HCT116 (cell line): ENCODE measurements at regions not wholly inside any gene's neighbourhood (a gene's known extent, or its start where the extent isn't known, plus 50 kb on each side); places are given as distances from the start of the nearest gene placed in this dataset.

ENCODE experiments used
- ATAC-seq: fragments of 200-7000 bp; cut with Tn5 transposase; 2 replicates; pipeline ENCODE4 v1.9.1; 2020; ENCODE audit warnings: mild to moderate bottlenecking, moderate library complexity
- BruUV-seq: library from RNA; stranded (reverse); fragments of 400-500 nt; replicated peaks from 2 replicates; lab custom pipeline; 2021; lab: Mats Ljungman, UMichigan
- CTCF ChIA-PET: fragments of 300-600 bp; sonication (Branson Sonifier 250); formaldehyde crosslinking; loops from one replicate; lab custom pipeline; 2021; ENCODE audit warnings: antibody characterized with exemption; lab: Charles Lee
- POLR2A ChIA-PET: fragments of 300-600, 350-600 bp; sonication (Branson Sonifier 250); formaldehyde crosslinking; loops from one replicate; lab custom pipeline; 2021; ENCODE audit warnings: antibody characterized with exemption; lab: Charles Lee
- RAD21 ChIA-PET, 2 experiments: fragments of 300-600 bp; sonication (Branson Sonifier 250); formaldehyde crosslinking; loops; one replicate each; lab custom pipeline; 2023; ENCODE audit warnings: low total read pairs in 2 of 2; ENCODE audit not compliant: uncharacterized antibody in 2 of 2, unreplicated experiment in 2 of 2, low non-redundant PET in 1 of 2; lab: Charles Lee
- DNase-seq: peaks from one replicate; pipeline ENCODE4 v3.0.0-alpha.2; 2010; ENCODE audit warnings: low read depth, low spot score
- H2AFZ ChIP-seq: fragments of 200-600 bp; shearing (Covaris generic), sonication (generic); 2 replicates; pipeline ENCODE4 v1.6.1; 2017; ENCODE audit warnings: low read depth, mixed run types, mixed read lengths, antibody characterized with exemption, low read length; ENCODE audit not compliant: poor library complexity, severe bottlenecking
- H3K27ac ChIP-seq: 2 replicates; pipeline ENCODE4 v1.5.1; 2012; ENCODE audit warnings: low read depth, low read length
- H3K27me3 ChIP-seq: fragments of 200-600 bp; sonication (generic); 2 replicates; pipeline ENCODE4 v1.6.1; 2016; ENCODE audit warnings: mixed run types, low read length, mixed read lengths; ENCODE audit not compliant: insufficient read depth
- H3K36me3 ChIP-seq, 2 experiments: fragments of 200-500 bp in 1 of 2; fragments of 200-600 bp in 1 of 2; sonication (Bioruptor generic) in 1 of 2; sonication (generic) in 1 of 2; 2 replicates each; pipeline versions ENCODE4 v1.5.1 to v1.6.1; 2014 to 2016; ENCODE audit warnings: low read length in 2 of 2, inconsistent platforms in 1 of 2, mixed read lengths in 1 of 2, mixed run types in 1 of 2; ENCODE audit not compliant: insufficient read depth in 2 of 2, control insufficient read depth in 1 of 2
- H3K4me1 ChIP-seq, 2 experiments: fragments of 200-600 bp in 1 of 2; sonication (generic) in 1 of 2; 2 replicates each; pipeline versions ENCODE4 v1.5.1 to v1.6.1; 2012 to 2017; ENCODE audit warnings: low read length in 2 of 2, inconsistent platforms in 1 of 2, mild to moderate bottlenecking in 1 of 2, mixed read lengths in 1 of 2, mixed run types in 1 of 2, moderate library complexity in 1 of 2; ENCODE audit not compliant: insufficient read depth in 2 of 2, control insufficient read depth in 1 of 2
- H3K4me2 ChIP-seq: fragments of 200-600 bp; sonication (generic); 2 replicates; pipeline ENCODE4 v1.6.1; 2017; ENCODE audit warnings: mixed run types, low read length, mixed read lengths
- H3K4me3 ChIP-seq, 2 experiments: fragments of 200-600 bp in 1 of 2; sonication (generic) in 1 of 2; replicated peaks in 1 of 2; 2 replicates each; pipeline ENCODE4 v1.5.1; 2011 to 2016; ENCODE audit warnings: low read length in 2 of 2, control low read depth in 1 of 2, low read depth in 1 of 2, mild to moderate bottlenecking in 1 of 2, mixed read lengths in 1 of 2, mixed run types in 1 of 2
- H3K79me2 ChIP-seq: fragments of 200-600 bp; sonication (generic); 2 replicates; pipeline ENCODE4 v1.6.1; 2017; ENCODE audit warnings: mild to moderate bottlenecking, mixed run types, low read length, moderate library complexity, mixed read lengths; ENCODE audit not compliant: insufficient read depth
- H3K9ac ChIP-seq: fragments of 200-600 bp; sonication (generic); 2 replicates; pipeline ENCODE4 v1.6.1; 2016; ENCODE audit warnings: low read length, mixed read lengths
- H3K9me2 ChIP-seq: fragments of 200-600 bp; sonication (generic), shearing (Covaris generic); 2 replicates; pipeline ENCODE4 v1.6.1; 2017; ENCODE audit warnings: mixed run types, mild to moderate bottlenecking, moderate library complexity; ENCODE audit not compliant: insufficient read depth
- H3K9me3 ChIP-seq, 2 experiments: fragments of 200-500 bp in 1 of 2; fragments of 200-600 bp in 1 of 2; sonication (Bioruptor generic) in 1 of 2; sonication (generic) in 1 of 2; 2 replicates each; pipeline ENCODE4 v1.6.1; 2014 to 2017; ENCODE audit warnings: low read length in 2 of 2, mixed read lengths in 2 of 2, inconsistent platforms in 1 of 2, low read depth in 1 of 2, mild to moderate bottlenecking in 1 of 2, mixed run types in 1 of 2, moderate library complexity in 1 of 2; ENCODE audit not compliant: control insufficient read depth in 1 of 2, insufficient read depth in 1 of 2
- H4K20me1 ChIP-seq: fragments of 200-600 bp; sonication (generic), shearing (Covaris generic); 2 replicates; pipeline ENCODE4 v1.6.1; 2017; ENCODE audit warnings: mixed run types, mild to moderate bottlenecking, moderate library complexity; ENCODE audit not compliant: insufficient read depth
- CTCF ChIP-seq, 3 experiments: fragments of 200-600 bp in 1 of 3; sonication (generic) in 1 of 3; IDR thresholded peaks in 2 of 3; conservative IDR thresholded peaks in 1 of 3; 2 replicates each; pipeline ENCODE4 v1.5.1; 2012 to 2017; ENCODE audit warnings: low read depth in 2 of 3, low read length in 2 of 3, antibody characterized with exemption in 1 of 3, borderline replicate concordance in 1 of 3, control low read depth in 1 of 3, mild to moderate bottlenecking in 1 of 3, mixed read lengths in 1 of 3, mixed run types in 1 of 3, moderate library complexity in 1 of 3; ENCODE audit not compliant: insufficient read depth in 1 of 3
- ELF1 ChIP-seq: IDR thresholded peaks from 2 replicates; pipeline ENCODE4 v1.6.1; 2012; ENCODE audit warnings: low read depth, borderline replicate concordance
- JUND ChIP-seq: IDR thresholded peaks from 2 replicates; pipeline ENCODE4 v1.6.1; 2012
- POLR2AphosphoS5 ChIP-seq: IDR thresholded peaks from 2 replicates; pipeline ENCODE4 v1.6.1; 2011; ENCODE audit warnings: mild to moderate bottlenecking, low read depth, low read length, moderate library complexity
- REST ChIP-seq: IDR thresholded peaks from 2 replicates; pipeline ENCODE4 v1.6.1; 2012; ENCODE audit warnings: low read depth
- SIN3A ChIP-seq: IDR thresholded peaks from 2 replicates; pipeline ENCODE4 v1.6.1; 2012; ENCODE audit warnings: low read depth
- SRF ChIP-seq: IDR thresholded peaks from 2 replicates; pipeline ENCODE4 v1.6.1; 2012; ENCODE audit warnings: low read depth
- intact Hi-C: fragments of 100-400 bp; cut with micrococcal nuclease; formaldehyde crosslinking; loops from 2 replicates; pipeline ENCODE4 v1.10.0; 2022

GRCh38 chr21:35113064-35113463 lies 64.0 kb upstream of the RUNX1 start:
- ATAC-seq = no peak
- intact Hi-C loops = no loop called here
- DNase-seq = no peak

More at GRCh38 chr21:35113064-35113463, 64.0 kb upstream of the RUNX1 start:
- RAD21 ChIA-PET = interaction anchor here in 1 of 2 experiments (0.6 kb wide), 1 partner anchor 270 kb away, joined by 3 read pairs; no protein-coding TSS in a partner anchor
- no peak overlapping the region for H3K9ac ChIP-seq
- CTCF ChIA-PET = no interaction called here
- no peak for TF ChIP-seq SRF
- TF ChIP-seq REST = no peak
- TF ChIP-seq CTCF (IDR thresholded peaks at IDR 0.05 in 2 of 3, conservative IDR thresholded peaks at IDR 0.05 in 1 of 3; ENCODE audit: borderline replicate concordance in 1 of 3, insufficient read depth in 1 of 3, low read depth in 2 of 3, low read length in 2 of 3) = no peak
- TF ChIP-seq SIN3A = no peak
- TF ChIP-seq ELF1 = no peak
- TF ChIP-seq POLR2AphosphoS5 = no peak
- TF ChIP-seq JUND = no peak
- H3K36me3 ChIP-seq = no peaks in the 10 kb centered on the region
- H3K9me3 ChIP-seq = no peaks in the 10 kb centered on the region
- H2AFZ ChIP-seq = no peak overlapping the region
- H3K79me2 ChIP-seq = no peaks in the 10 kb centered on the region
- no peak overlapping the region for H3K4me3 ChIP-seq
- no peak overlapping the region for H3K27ac ChIP-seq
- H4K20me1 ChIP-seq = no peaks in the 10 kb centered on the region
- no peak overlapping the region for H3K4me2 ChIP-seq
- peaks cover 4 to 10% of the 10 kb centered on the region in 2 experiments; a peak in 2 of 4 replicates for H3K4me1 ChIP-seq
- H3K27me3 ChIP-seq = no peaks in the 10 kb centered on the region
- BruUV-seq = no TSS peak
- no peaks in the 10 kb centered on the region for H3K9me2 ChIP-seq
- POLR2A ChIA-PET = no interaction called here
